ENCODE measurements at regions not wholly inside any gene's neighbourhood (a gene's known extent, or its start where the extent isn't known, plus 50 kb on each side); places are given as distances from the start of the nearest gene placed in this dataset.

GRCh38 chr7:41054960-41055661 lies 647.8 kb downstream of the INHBA start:
- TF ChIP-seq USF2 (IDR thresholded peaks at IDR 0.05; ENCODE audit: borderline replicate concordance, low read depth, low read length) (no peak), CTCF (IDR thresholded peaks at IDR 0.05 in 2 of 3, conservative IDR thresholded peaks at IDR 0.05 in 1 of 3; ENCODE audit: control insufficient read depth in 2 of 3, extremely low read depth in 1 of 3, insufficient read depth in 1 of 3, low read depth in 3 of 3, low read length in 3 of 3) (no peak), EZH2 (IDR thresholded peaks at IDR 0.05; ENCODE audit: borderline replicate concordance, control insufficient read depth, low read depth, low read length) (no peak), KDM1A (IDR thresholded peaks at IDR 0.05; ENCODE audit: borderline replicate concordance) (no peak), ZBTB40 (IDR thresholded peaks at IDR 0.05; ENCODE audit: borderline replicate concordance) (no peak), CBX5 (IDR thresholded peaks at IDR 0.05; ENCODE audit: low read depth) (no peak), ZNF217 (IDR thresholded peaks at IDR 0.05) (no peak), SIN3A (IDR thresholded peaks at IDR 0.05; ENCODE audit: low read depth, low read length) (no peak)

All from GM12878 (cell line).